HepG2 (cell line): ENCODE measurements at regions not wholly inside any gene's neighbourhood (a gene's known extent, or its start where the extent isn't known, plus 50 kb on each side); places are given as distances from the start of the nearest gene placed in this dataset.

ENCODE experiments used
- ATAC-seq: fragments of 200-7000 bp; cut with Tn5 transposase; 3 replicates; pipeline ENCODE4 v1.9.1; 2020; ENCODE audit warnings: mild to moderate bottlenecking, moderate library complexity
- BruUV-seq: library from RNA; stranded (reverse); fragments of 400-500 nt; replicated peaks from 2 replicates; lab custom pipeline; 2021; lab: Mats Ljungman, UMichigan
- CTCF ChIA-PET: fragments of 300-600 bp; formaldehyde crosslinking; extraction: SDS; loops from one replicate; lab custom pipeline; 2021; ENCODE audit warnings: low total read pairs, inconsistent platforms, low intra/inter-chr PET ratio; lab: Yijun Ruan, JAX
- POLR2A ChIA-PET: fragments of 350-600 bp; sonication (Branson Sonifier 250); formaldehyde crosslinking; loops from one replicate; lab custom pipeline; 2020; ENCODE audit warnings: antibody characterized with exemption, inconsistent platforms; lab: Yijun Ruan, JAX
- DNase-seq: peaks from one replicate; pipeline ENCODE4 v3.0.0-alpha.2; 2015; ENCODE audit warnings: low spot score
- FAIRE-seq: peaks from 3 replicates; lab custom pipeline; 2011; peaks lifted over from hg19 to GRCh38; lab: Jason Lieb, UNC
- H2AFZ ChIP-seq: one replicate; pipeline ENCODE4 v1.6.1; 2011; ENCODE audit warnings: low read length, inconsistent platforms
- H3K27ac ChIP-seq: fragments of 300-600 bp; 3 replicates; pipeline ENCODE4 v1.8.0; 2011; ENCODE audit warnings: mixed run types, mild to moderate bottlenecking, mixed read lengths, low read length, inconsistent platforms; ENCODE audit not compliant: insufficient read depth; ENCODE audit errors: extremely low read length
- H3K27me3 ChIP-seq, 2 experiments: fragments of 200-600 bp in 1 of 2; 2 replicates in 1 of 2; 3 replicates in 1 of 2; pipeline versions ENCODE4 v1.6.0 to v1.8.0; 2011; ENCODE audit warnings: low read length in 2 of 2, mild to moderate bottlenecking in 2 of 2, moderate library complexity in 2 of 2, inconsistent platforms in 1 of 2; ENCODE audit not compliant: insufficient read depth in 2 of 2, control insufficient read depth in 1 of 2
- H3K36me3 ChIP-seq, 2 experiments: fragments of 200-600 bp in 1 of 2; replicated peaks in 1 of 2; 2 replicates in 1 of 2; 3 replicates in 1 of 2; pipeline versions ENCODE4 v1.5.1 to v1.8.0; 2011; ENCODE audit warnings: low read length in 2 of 2, inconsistent platforms in 1 of 2; ENCODE audit not compliant: insufficient read depth in 2 of 2, control insufficient read depth in 1 of 2
- H3K4me1 ChIP-seq: 2 replicates; pipeline ENCODE4 v1.5.1; 2012; ENCODE audit warnings: low read length, inconsistent platforms; ENCODE audit not compliant: insufficient read depth
- H3K4me2 ChIP-seq: 2 replicates; pipeline ENCODE4 v1.6.0; 2011; ENCODE audit warnings: low read depth, low read length, inconsistent platforms
- H3K4me3 ChIP-seq, 3 experiments: fragments of 200-600 bp in 1 of 3; sonication (generic), shearing (Covaris generic) in 1 of 3; replicated peaks in 1 of 3; 2 replicates each; pipeline ENCODE4 v1.5.1; 2011 to 2016; ENCODE audit warnings: low read length in 3 of 3, inconsistent platforms in 2 of 3, low read depth in 2 of 3, mild to moderate bottlenecking in 2 of 3, control low read depth in 1 of 3, mixed read lengths in 1 of 3; ENCODE audit not compliant: insufficient read depth in 1 of 3
- H3K79me2 ChIP-seq: one replicate; pipeline ENCODE4 v1.6.1; 2011; ENCODE audit warnings: low read length, inconsistent platforms; ENCODE audit not compliant: insufficient read depth
- H3K9ac ChIP-seq: 2 replicates; pipeline ENCODE4 v1.6.0; 2011; ENCODE audit warnings: mild to moderate bottlenecking, low read depth, low read length, inconsistent platforms; ENCODE audit not compliant: insufficient read depth
- H3K9me3 ChIP-seq: 2 replicates; pipeline ENCODE4 v1.5.1; 2012; ENCODE audit warnings: mild to moderate bottlenecking, low read length
- H4K20me1 ChIP-seq: 2 replicates; pipeline ENCODE4 v1.6.0; 2011; ENCODE audit warnings: inconsistent platforms, mild to moderate bottlenecking, low read length, moderate library complexity; ENCODE audit not compliant: insufficient read depth
- EEA1 ChIP-seq: sonication (generic); formaldehyde crosslinking; IDR thresholded peaks from 2 replicates; pipeline ENCODE4 v1.5.1; 2020; ENCODE audit warnings: mild to moderate bottlenecking, missing genetic modification reagents, borderline replicate concordance
- FIP1L1 ChIP-seq: fragments of 200-400 bp; formaldehyde crosslinking; IDR thresholded peaks from 2 replicates; pipeline ENCODE4 v1.6.1; 2018; ENCODE audit warnings: low read depth, mild to moderate bottlenecking, low read length, moderate library complexity, borderline replicate concordance; ENCODE audit not compliant: insufficient read depth
- IRX3 ChIP-seq: sonication (generic); formaldehyde crosslinking; IDR thresholded peaks from 2 replicates; pipeline ENCODE4 v1.8.1; 2023; ENCODE audit warnings: mild to moderate bottlenecking, low read depth, missing genetic modification reagents, borderline replicate concordance
- KDM2A ChIP-seq: sonication (generic); formaldehyde crosslinking; IDR thresholded peaks from 2 replicates; pipeline ENCODE4 v1.4.0; 2020; ENCODE audit warnings: low read depth, missing genetic modification reagents, borderline replicate concordance
- MAFK ChIP-seq, 2 experiments: IDR thresholded peaks in 1 of 2; conservative IDR thresholded peaks in 1 of 2; 2 replicates each; pipeline ENCODE4 v1.6.1; 2011; ENCODE audit warnings: improper control_type of control experiment in 2 of 2, low read length in 2 of 2
- NFE2L2 ChIP-seq: fragments of 150-350 bp; IDR thresholded peaks from 2 replicates; pipeline ENCODE4 v1.6.1; 2014; ENCODE audit warnings: low read length
- NR1H2 ChIP-seq: sonication (generic); formaldehyde crosslinking; IDR thresholded peaks from 2 replicates; pipeline ENCODE4 v1.8.1; 2022; ENCODE audit warnings: low read depth, missing genetic modification reagents, borderline replicate concordance
- SIN3B ChIP-seq: fragments of 150-350 bp; IDR thresholded peaks from 2 replicates; pipeline ENCODE4 v1.6.1; 2014; ENCODE audit warnings: low read length
- ZNF225 ChIP-seq: sonication (generic); formaldehyde crosslinking; IDR thresholded peaks from 2 replicates; pipeline ENCODE4 v1.4.0; 2020; ENCODE audit warnings: mild to moderate bottlenecking, missing genetic modification reagents
- ZNF607 ChIP-seq: sonication (generic); formaldehyde crosslinking; IDR thresholded peaks from 2 replicates; pipeline ENCODE4 v1.5.1; 2020; ENCODE audit warnings: missing genetic modification reagents, mild to moderate bottlenecking, borderline replicate concordance
- WGBS: methylation state at CpG from one replicate; pipeline ENCODE4 v1.1.6; 2017; ENCODE audit warnings: low lambda C conversion rate; 5-methylcytosine and 5-hydroxymethylcytosine counted together
- in situ Hi-C: cut with HindIII; loops from 2 replicates; pipeline ENCODE4 v1.10.0; 2017; ENCODE audit warnings: low pct_unique_long_range_greater_than_20kb; ENCODE audit not compliant: extremely low pct_ligation_motif_present
- intact Hi-C: fragments of 100-400 bp; cut with micrococcal nuclease; formaldehyde crosslinking; loops from one replicate; pipeline ENCODE4 v1.10.0; 2022; ENCODE audit not compliant: unreplicated experiment
- TF ChIP-seq, protein P1 (sequence below): sonication (generic); formaldehyde crosslinking; IDR thresholded peaks from 2 replicates; pipeline ENCODE4 v1.5.0; 2020; ENCODE audit warnings: mild to moderate bottlenecking, missing genetic modification reagents
- TF ChIP-seq, protein P2 (sequence below): IDR thresholded peaks from 2 replicates; pipeline ENCODE4 v1.6.1; 2016; ENCODE audit warnings: missing compliant biosample characterization, missing genetic modification reagents, borderline replicate concordance

- CTCF ChIA-PET, result no interaction called here
- no peaks in the 10 kb centered on the region for H3K36me3 ChIP-seq
- no peaks in the 10 kb centered on the region for H3K4me1 ChIP-seq
- in situ Hi-C loops (no loop called here), intact Hi-C loops (no loop called here)
- no peaks in the 10 kb centered on the region for H4K20me1 ChIP-seq
- no TSS peak for BruUV-seq
- no peaks in the 10 kb centered on the region for H3K27me3 ChIP-seq
- 0% methylated on average over 1 of the region's 1 CpG for WGBS
- TF ChIP-seq EEA1 (CRISPR knock-in tag) (no peak), KDM2A (CRISPR knock-in tag) (no peak), ZNF607 (CRISPR knock-in tag) (no peak), NR1H2 (CRISPR knock-in tag) (no peak), SIN3B (no peak), NFE2L2 (no peak), IRX3 (CRISPR knock-in tag) (no peak), ZNF225 (CRISPR knock-in tag) (no peak), MAFK (conservative IDR thresholded peaks at IDR 0.05 in 1 of 2, IDR thresholded peaks at IDR 0.05 in 1 of 2; ENCODE audit: low read length in 2 of 2) (no peak), FIP1L1 (no peak)
- TF ChIP-seq, protein P1, sequence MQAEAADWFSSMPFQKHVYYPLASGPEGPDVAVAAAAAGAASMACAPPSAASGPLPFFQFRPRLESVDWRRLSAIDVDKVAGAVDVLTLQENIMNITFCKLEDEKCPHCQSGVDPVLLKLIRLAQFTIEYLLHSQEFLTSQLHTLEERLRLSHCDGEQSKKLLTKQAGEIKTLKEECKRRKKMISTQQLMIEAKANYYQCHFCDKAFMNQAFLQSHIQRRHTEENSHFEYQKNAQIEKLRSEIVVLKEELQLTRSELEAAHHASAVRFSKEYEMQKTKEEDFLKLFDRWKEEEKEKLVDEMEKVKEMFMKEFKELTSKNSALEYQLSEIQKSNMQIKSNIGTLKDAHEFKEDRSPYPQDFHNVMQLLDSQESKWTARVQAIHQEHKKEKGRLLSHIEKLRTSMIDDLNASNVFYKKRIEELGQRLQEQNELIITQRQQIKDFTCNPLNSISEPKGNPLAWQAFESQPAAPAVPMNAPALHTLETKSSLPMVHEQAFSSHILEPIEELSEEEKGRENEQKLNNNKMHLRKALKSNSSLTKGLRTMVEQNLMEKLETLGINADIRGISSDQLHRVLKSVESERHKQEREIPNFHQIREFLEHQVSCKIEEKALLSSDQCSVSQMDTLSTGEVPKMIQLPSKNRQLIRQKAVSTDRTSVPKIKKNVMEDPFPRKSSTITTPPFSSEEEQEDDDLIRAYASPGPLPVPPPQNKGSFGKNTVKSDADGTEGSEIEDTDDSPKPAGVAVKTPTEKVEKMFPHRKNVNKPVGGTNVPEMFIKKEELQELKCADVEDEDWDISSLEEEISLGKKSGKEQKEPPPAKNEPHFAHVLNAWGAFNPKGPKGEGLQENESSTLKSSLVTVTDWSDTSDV (CRISPR knock-in tag), result no peak
- TF ChIP-seq, protein P2, sequence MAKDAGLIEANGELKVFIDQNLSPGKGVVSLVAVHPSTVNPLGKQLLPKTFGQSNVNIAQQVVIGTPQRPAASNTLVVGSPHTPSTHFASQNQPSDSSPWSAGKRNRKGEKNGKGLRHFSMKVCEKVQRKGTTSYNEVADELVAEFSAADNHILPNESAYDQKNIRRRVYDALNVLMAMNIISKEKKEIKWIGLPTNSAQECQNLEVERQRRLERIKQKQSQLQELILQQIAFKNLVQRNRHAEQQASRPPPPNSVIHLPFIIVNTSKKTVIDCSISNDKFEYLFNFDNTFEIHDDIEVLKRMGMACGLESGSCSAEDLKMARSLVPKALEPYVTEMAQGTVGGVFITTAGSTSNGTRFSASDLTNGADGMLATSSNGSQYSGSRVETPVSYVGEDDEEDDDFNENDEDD (CRISPR knock-in tag), result no peak
- H3K9ac ChIP-seq, result no peak overlapping the region
- no peak overlapping the region for H3K27ac ChIP-seq
- H3K4me3 ChIP-seq, result no peak overlapping the region
- no peak for ATAC-seq
- no peak overlapping the region for H3K4me2 ChIP-seq
- no peak for FAIRE-seq
- no peak overlapping the region for H2AFZ ChIP-seq
- H3K79me2 ChIP-seq, result no peaks in the 10 kb centered on the region
- no peak for DNase-seq
- POLR2A ChIA-PET, result no interaction called here
- H3K9me3 ChIP-seq, result no peaks in the 10 kb centered on the region
Observed at GRCh38 chr7:84811362-84811761, 375.5 kb downstream of the SEMA3D start.
